Right renal cortex interstitium (tissue), 3 donors: ENCODE measurements at regions not wholly inside any gene's neighbourhood (a gene's known extent, or its start where the extent isn't known, plus 50 kb on each side); places are given as distances from the start of the nearest gene placed in this dataset.
A peak's percentile ranks its signal among the peaks of the same experiment; 100 is the strongest.

Experiments
- DNase-seq, 3 donors: peaks; one replicate each; pipeline ENCODE4 v3.0.0-alpha.2; 2013; ENCODE audit warnings: low read depth in 3 of 3, low spot score in 2 of 3

- DNase-seq = no peak
These were observed 119.5 kb downstream of the MTX3 start for GRCh38 chr5:79871364-79872120.

- no peak for DNase-seq
These were observed 122.8 kb downstream of the MTX3 start for GRCh38 chr5:79868163-79868670.

- no peak for DNase-seq
These were observed 125.5 kb downstream of the MTX3 start for GRCh38 chr5:79865579-79865978.

- DNase-seq = no peak
These were observed 126.7 kb downstream of the MTX3 start for GRCh38 chr5:79864364-79864763.

GRCh38 chr5:79859588-79859987, 131.5 kb downstream of the MTX3 start:
- DNase-seq = no peak

- no peak for DNase-seq
These were observed 132.7 kb downstream of the MTX3 start for GRCh38 chr5:79858410-79858723.

GRCh38 chr5:79857714-79858409, 133.2 kb downstream of the MTX3 start:
- DNase-seq = peak in 1 of 3 donors; percentile 55

- no peak for DNase-seq
These were observed 134.5 kb downstream of the MTX3 start for GRCh38 chr5:79856456-79857055.

- DNase-seq = no peak
These were observed 137.2 kb downstream of the MTX3 start for GRCh38 chr5:79853676-79854418.

GRCh38 chr5:79853028-79853427, 138.0 kb downstream of the MTX3 start:
- no peak for DNase-seq

- no peak for DNase-seq
These were observed 139.6 kb downstream of the MTX3 start for GRCh38 chr5:79851391-79851863.

GRCh38 chr5:79850941-79851340, 140.1 kb downstream of the MTX3 start:
- DNase-seq = no peak

GRCh38 chr5:79850316-79850822, 140.7 kb downstream of the MTX3 start:
- DNase-seq = no peak

GRCh38 chr5:79849486-79850315, 141.4 kb downstream of the MTX3 start:
- no peak for DNase-seq
